NOMO-1 treated with dmso at 0.1 percent for 144 hours (cell line): ENCODE measurements at regions not wholly inside any gene's neighbourhood (a gene's known extent, or its start where the extent isn't known, plus 50 kb on each side); places are given as distances from the start of the nearest gene placed in this dataset.

Source experiments
- DNase-seq: peaks from one replicate; lab custom pipeline; 2025; ENCODE audit not compliant: unreplicated experiment; lab: John Stamatoyannopoulos, UW

GRCh38 chr11:112460141-112460540 lies 199.5 kb upstream of the PLET1 start:
- no peak for DNase-seq

- no peak for DNase-seq
These were observed 204.3 kb upstream of the PLET1 start for GRCh38 chr11:112464949-112465348.

GRCh38 chr11:112465433-112466024 lies 204.9 kb upstream of the PLET1 start:
- no peak for DNase-seq

DNA sequence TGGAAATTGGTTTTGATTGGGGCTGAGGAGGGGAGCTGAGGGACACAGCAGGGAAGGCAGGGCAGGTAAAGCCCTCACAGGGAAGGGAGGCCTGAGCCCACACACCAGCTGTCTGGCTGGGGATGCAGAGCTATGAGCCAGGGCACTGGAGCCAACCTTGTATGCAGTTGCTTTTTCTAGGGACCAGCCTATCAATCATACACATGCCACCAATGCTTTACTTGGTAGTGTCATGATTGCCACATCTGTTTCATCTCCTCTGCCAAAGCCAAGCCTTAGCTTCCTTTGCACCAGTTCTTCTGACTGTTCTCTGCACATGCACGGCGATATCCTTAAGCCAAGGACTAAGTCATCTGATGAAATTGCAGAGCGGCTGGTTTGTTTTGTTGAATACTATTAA lies 207.1 kb upstream of the PLET1 start:
- no peak for DNase-seq

DNA sequence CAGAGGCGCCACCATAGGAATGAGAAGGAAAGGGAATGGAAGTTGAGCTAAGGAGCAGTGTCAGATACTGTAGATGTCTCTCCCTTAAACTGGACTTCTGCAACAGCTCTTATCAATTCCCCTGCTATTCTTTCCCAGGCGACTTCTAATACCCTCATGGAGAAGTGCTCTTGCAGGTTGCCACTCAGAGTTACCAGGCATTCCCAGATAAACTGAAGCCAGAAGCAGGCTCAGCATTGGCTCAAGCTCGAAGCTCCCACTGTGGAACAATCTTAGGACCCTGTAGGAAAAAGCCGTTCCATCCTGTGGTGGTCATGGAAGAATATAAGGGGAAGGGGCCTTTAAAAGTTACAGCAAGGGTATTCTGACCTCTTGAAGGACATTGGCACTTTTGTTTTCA lies 208.7 kb upstream of the PLET1 start:
- DNase-seq = no peak

DNA sequence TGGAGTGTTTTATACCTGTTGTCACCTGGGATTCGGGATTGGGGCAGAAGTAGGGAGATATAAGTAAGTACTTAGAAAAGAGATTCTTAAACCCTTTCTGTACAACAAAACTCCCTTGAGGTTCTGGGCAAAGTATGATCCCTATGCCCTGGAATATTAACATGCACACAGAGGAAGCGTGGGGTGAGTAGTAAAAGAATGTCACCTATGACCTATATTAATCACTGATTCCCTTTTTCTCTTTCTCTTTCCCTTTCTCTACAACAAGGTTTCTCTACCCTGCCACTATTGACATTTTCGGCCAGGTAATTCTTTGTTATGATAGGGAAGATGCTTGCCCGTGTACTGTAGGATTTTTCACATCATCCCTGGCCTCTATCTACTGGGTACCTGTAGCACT lies 209.7 kb upstream of the PLET1 start:
- DNase-seq = no peak

DNA sequence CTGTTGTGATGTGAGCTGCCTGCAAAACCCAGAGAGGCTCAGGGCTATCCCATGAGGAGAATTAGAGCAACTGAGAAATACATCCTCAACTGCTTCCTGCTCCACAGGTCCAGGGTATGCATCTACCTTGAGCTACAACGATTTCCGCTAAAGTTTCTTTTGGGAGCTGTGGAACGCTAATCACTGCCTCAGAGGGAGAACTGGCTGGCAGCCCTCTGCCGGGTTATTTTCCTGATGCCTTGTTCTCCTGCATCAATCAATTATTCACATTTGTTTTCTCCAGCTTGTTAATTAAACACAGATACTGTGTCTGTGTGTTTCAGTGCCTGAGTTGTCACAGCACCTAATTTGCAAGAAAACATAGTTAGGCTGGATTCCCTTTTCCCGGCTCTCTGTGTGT lies 211.1 kb upstream of the PLET1 start:
- no peak for DNase-seq

DNA sequence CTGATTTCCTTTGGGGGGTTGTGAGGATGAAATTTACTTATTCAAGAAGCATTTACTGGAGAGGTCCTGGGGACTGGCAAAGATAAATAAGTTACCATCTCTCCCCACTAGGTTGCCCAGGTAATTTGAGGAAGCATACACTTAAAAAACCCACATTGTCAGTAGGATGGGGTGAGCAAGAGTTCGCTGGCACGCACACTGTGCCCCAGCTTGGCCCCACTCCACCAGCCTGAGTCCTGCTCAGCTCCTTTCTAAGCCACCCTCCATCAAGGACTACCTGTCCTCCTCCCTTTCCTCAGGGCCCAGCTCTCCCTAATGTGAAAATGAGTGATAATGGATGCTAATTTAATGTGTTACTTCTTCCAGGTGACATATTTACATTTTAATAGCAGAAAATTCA lies 216.5 kb upstream of the PLET1 start:
- no peak for DNase-seq

DNA sequence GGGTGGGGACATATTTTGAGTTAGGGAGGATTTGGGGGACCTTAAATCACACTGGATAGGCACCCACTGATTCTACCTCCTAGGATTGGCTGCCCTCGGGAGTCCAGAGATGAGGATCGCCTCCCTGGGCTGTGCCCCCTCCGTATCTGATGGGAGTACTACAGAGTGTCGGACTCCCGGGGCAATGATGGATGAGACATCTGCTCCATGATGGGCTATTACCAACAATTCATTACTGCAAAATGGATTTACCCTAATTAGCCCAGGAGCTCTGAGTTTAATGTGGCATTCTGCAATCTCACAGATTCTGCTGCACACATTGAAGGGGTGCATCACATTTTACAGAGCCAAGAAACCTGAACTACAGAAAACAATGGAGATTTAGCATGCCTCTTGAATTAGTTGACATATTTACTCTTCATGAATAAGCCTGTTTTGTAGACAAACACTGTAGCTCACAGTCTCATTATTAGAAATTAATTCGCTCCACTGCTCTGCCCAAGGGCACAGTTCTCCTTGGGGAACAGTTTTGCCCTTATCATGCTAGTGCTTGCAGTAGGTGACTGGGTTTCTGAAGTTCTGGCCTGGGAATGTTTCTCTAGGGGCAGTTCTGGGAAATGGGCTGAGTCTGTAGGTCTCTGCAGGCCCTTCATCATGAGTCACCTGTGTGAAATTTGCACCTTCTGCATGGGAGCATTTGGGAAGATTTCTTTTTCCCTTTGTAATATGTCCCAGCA lies 217.1 kb upstream of the PLET1 start:
- DNase-seq = no peak

- DNase-seq = no peak
These were observed 218.1 kb upstream of the PLET1 start for GRCh38 chr11:112478806-112479205.

- DNase-seq = no peak
These were observed 220.8 kb upstream of the PLET1 start for GRCh38 chr11:112481431-112481830.

- DNase-seq = no peak
These were observed 221.2 kb upstream of the PLET1 start for GRCh38 chr11:112481893-112482292.

DNA sequence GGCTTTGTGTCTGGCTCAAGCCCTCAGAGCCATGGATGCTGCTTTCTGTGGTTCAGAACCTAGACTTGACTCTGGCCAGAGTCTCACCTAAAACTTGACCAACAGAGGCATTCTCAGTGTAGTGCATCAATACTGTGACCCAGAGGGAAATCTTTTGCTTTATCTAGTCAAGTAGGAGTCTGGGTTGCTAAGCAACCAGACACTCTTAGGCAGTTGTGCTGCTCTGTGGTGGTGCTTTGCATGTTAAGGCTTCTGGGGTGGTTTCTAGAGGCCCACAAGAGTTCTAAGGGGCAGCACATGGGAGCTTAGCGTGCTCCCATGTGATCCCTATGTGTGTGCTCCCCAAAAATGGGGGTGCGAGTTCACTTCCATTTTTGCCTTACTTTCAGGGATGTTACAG lies 224.6 kb upstream of the PLET1 start:
- DNase-seq = no peak

- no peak for DNase-seq
These were observed 237.2 kb upstream of the PLET1 start for GRCh38 chr11:112497826-112498225.

- no peak for DNase-seq
These were observed 238.0 kb upstream of the PLET1 start for GRCh38 chr11:112498701-112499100.

GRCh38 chr11:112499153-112499880 lies 238.7 kb upstream of the PLET1 start:
- DNase-seq = no peak

DNA sequence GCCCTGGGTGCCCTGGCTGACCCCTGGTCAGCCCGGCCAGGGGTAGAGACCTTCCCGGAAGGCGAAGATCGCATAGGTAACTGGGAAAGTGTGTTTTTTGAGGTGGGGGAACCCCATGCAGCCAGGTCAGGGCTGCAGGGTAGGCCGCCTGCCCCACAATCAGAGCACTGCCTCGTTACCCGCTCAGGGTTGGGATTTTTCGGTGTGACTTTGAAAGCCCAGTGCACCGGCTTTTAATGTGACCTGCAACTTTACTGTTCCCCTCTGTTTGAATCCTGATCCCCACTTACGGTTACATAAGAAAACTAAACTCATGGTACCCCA lies 239.2 kb upstream of the PLET1 start:
- DNase-seq = no peak

- no peak for DNase-seq
These were observed 242.8 kb upstream of the PLET1 start for GRCh38 chr11:112503410-112503809.

- no peak for DNase-seq
These were observed 243.4 kb upstream of the PLET1 start for GRCh38 chr11:112504056-112504455.

- DNase-seq = no peak
These were observed 246.2 kb upstream of the PLET1 start for GRCh38 chr11:112506852-112507251.

GRCh38 chr11:112507281-112507680 lies 246.6 kb upstream of the PLET1 start:
- DNase-seq = no peak

DNA sequence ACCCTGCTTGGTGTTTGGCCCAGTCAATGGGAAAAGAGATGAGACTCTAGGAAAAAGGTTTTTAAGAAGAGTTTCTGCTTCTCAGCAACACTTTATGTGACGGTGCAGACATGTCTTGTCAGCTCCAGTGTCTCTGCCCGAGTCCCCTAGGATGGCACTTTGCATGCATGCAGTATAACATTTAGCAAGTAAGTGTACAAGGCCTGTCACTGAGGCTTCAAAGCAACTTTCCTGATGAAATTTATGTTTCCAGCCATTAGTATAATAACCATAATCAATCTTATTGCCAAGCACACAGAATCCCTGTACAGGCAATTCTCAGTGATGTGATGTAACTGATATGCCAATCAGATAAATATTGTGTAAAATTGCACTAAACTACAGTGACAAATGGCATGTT lies 248.1 kb upstream of the PLET1 start:
- no peak for DNase-seq

- no peak for DNase-seq
These were observed 248.6 kb upstream of the PLET1 start for GRCh38 chr11:112509300-112509699.
